Stimulated activated CD8-positive, alpha-beta memory T cell treated with anti-CD3 and anti-CD28 coated beads, Interleukin-7, amount 100 ng/mL, for 1 hour (primary cell): ENCODE measurements at regions not wholly inside any gene's neighbourhood (a gene's known extent, or its start where the extent isn't known, plus 50 kb on each side); places are given as distances from the start of the nearest gene placed in this dataset.
"Not testable (repeated sequence)": the region's sequence is repeated elsewhere in the genome, so short reads cannot be mapped to it uniquely, and the experiment has no call there.

Source experiments
- DNase-seq, 2 donors: peaks; one replicate each; pipeline ENCODE4 v3.0.0-alpha.2; 2020; ENCODE audit warnings: low read depth in 2 of 2

DNA sequence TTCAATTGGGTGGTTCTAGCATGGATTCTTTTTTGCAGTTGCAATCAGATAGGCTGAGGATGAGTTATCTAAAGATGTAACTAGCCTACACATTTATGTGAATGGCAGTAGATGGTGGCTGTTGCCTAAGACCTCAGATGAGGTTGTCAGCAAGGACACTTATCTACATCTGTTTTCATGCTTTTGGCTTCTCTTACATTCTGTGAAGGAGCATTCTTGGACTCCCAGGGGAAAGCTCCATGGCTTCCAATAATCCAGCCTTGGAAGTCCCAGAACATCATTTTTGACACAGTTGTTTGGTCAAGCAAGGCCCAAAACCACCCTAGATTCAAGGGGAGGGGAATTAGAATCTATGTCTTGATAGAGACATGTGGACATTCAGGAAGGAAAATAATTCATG, 332.2 kb upstream of the RBMS3 start:
- no peak for DNase-seq

DNA sequence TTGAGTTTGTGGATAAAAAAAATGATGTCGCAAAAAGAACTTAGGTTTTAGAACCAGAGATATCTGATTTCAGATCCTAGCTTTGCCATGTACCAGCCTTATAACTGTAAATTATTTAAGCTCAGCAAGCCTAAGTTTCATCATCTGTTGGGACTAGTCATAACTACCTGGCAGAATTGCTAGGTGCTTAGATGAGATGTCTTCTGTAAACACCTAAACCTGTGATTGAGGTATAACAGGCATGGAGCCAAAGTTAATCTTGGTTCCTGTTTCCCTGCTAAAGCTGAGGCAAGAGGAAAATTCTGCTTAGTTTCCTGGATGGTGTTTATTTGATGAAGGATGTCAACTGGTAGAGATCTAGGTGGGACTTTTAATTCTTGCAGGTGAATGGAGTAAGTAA, 331.3 kb upstream of the RBMS3 start:
- DNase-seq = no peak

DNA sequence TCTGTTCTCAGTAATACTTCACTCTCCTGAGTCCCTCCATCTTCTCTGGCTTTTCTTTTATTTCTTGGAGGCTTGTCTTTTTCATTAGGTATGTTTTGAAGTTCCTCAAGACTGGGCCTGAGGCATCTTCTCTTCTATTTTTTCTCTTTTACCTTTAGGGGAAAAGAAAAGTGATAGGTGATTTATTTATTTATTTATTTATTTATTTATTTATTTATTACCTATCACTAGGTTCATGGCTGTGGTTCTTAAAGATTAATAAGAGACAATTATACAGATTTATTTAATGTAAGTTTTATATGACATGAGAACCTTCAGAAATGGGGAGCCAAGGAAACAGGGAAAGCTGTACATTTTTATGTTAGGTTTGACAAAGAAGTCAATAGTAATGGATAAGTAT, 330.3 kb upstream of the RBMS3 start:
- DNase-seq = no peak

- no peak for DNase-seq
These were observed 328.9 kb upstream of the RBMS3 start for GRCh38 chr3:28951772-28952556.

- no peak for DNase-seq
These were observed 322.2 kb upstream of the RBMS3 start for GRCh38 chr3:28958656-28959055.

- no peak for DNase-seq
These were observed 309.7 kb upstream of the RBMS3 start for GRCh38 chr3:28971156-28971555.

- DNase-seq = no peak
These were observed 307.9 kb upstream of the RBMS3 start for GRCh38 chr3:28972921-28973320.

GRCh38 chr3:28973609-28974008, 307.3 kb upstream of the RBMS3 start:
- DNase-seq = no peak

- no peak for DNase-seq
These were observed 302.8 kb upstream of the RBMS3 start for GRCh38 chr3:28978092-28978491.

DNA sequence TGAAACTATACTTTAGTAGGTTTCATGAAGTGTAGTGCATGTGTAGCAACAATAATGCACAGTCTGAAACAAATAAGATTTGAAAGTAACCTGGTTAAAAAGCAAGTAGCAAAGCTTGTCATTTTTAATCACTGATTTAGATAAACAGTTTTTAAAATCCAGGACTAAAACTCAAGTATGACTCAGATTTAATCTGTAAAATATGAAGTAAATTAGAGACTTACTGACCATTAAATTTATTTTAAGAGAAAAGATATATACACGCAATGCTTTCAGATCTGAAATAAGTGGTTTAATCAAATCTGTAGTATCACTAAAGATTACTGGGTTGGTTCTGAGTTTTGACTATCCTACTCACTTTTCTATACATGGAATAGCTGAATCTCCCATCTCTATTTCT, 300.7 kb upstream of the RBMS3 start:
- no peak for DNase-seq

GRCh38 chr3:28980631-28981030, 300.2 kb upstream of the RBMS3 start:
- no peak for DNase-seq

- no peak for DNase-seq
These were observed 298.0 kb upstream of the RBMS3 start for GRCh38 chr3:28982906-28983305.

GRCh38 chr3:28986922-28987321, 293.9 kb upstream of the RBMS3 start:
- no peak for DNase-seq

DNA sequence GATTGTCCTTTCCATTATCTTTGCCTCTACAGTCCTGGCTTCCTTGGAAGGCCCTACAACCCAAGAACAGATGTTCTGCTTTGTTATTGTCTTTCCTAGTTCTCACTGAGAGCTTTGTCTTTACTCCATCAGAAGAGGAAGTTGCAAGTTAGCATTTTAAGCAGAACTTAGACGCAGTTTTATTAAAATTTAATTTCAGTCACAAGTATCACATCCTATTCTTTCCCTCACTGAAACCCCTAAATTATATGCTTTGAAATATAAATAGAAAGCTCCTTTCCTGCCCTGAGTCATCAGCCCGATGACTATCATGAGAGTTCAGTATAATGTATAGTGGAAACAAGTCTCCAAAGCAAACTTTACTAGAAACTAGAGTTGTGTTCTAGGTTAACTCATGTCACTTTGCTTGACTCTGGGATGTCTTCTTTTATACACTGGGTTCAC, 291.2 kb upstream of the RBMS3 start:
- no peak for DNase-seq

DNA sequence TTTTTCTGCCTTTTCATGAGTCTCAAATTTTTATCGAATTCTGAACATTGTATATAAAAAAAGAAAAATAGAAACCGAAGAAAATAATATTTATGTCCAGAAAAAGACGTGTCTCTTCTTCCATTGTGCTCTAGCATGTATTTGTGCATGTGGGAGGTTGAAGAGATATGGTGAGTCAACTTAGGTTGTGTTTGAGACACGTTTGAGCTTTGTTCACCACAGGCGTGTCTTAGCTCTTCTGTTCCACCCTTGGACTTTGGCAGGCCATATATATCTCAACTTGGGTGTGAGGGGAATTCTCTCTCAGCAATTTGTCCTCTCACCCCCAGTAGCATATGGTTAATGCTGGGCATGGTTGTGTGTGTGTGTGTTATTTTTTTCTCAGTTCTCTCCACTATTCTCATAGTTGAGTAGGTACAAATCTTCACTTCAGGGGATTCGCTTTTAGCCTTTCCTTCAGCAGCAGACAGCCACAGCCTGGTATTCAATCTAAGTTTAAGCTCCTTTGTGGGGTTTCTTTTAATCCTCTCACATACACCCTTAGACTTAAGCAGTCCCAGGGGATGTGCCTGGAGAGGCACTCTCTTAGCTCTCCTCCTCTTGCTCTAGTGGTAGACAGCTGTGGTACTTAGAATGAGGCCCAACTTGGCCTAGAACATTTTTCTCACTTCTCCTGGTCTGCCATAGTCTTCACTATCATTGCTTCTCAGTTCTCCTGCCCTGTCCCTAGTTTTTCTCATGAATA, 286.5 kb upstream of the RBMS3 start:
- DNase-seq = no peak

DNA sequence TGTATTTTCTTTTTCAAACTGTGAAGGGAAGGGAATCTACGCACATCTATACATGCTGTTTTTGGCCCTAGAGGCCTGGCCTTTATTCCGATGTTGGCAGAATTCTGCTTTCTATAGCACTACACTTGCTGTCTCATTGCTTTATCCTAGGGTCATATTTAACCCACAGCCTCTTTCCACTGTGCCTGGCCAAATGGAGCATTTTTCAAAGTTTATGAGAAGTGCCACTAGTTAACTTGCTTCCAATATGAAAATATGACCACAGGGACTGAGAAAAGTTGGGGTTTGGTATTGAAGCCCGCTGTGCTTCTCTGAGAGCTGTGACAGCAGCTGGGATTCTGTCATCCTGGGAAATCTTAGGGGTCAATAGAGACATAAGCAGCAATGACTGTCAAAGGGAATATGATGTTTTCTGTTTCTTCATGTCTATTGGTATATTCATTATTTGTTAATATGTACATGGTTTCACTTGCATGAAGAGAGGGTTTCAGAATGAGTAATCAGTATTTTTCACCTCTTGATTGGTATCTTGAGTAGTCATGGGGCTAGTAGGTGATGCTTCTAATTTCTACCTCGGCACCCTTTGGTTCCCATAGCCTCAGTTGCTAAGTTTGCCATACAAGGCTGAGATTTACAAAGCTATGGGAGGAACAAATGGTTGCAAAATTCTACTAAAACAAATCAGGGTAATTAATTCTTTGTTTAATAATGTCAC, 275.8 kb upstream of the RBMS3 start:
- no peak for DNase-seq

DNA sequence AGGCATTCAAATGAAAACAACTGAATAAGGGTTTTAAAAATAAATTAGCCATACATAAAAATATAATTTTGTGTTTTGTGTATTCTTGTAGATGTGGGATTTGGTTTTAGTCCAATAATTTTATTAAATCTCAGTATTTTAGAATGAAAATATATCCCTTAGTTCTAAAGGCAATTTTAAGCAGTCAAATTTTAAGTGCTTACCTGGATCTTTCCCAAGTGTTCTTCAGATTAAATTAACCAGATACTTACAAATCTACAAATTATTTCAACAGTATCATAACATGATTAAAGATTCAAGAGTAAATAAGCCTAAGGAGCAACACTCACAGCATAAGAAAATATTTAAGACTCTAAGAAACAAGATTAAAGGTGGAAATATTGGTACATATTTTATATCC, 275.0 kb upstream of the RBMS3 start:
- DNase-seq = no peak

GRCh38 chr3:29011441-29011840, 269.4 kb upstream of the RBMS3 start:
- no peak for DNase-seq

DNA sequence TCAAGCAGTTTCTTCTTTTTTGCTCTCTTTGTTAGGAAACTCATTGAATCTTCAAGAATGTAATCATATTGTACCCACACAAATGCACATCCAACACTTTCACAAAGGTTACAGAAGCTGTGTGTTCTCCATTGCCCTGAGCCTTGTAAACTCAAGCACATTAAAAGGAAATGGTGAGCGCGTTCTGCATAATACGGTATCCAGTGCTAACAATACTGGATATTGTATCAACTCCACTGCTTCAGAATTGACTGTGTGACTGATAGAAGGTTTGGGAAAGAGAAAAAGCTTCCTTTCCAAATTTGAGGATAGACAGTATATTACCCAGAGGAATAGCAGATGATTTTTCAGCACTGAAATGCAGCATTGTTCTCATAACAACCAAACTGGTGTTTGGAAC, 268.9 kb upstream of the RBMS3 start:
- no peak for DNase-seq

DNA sequence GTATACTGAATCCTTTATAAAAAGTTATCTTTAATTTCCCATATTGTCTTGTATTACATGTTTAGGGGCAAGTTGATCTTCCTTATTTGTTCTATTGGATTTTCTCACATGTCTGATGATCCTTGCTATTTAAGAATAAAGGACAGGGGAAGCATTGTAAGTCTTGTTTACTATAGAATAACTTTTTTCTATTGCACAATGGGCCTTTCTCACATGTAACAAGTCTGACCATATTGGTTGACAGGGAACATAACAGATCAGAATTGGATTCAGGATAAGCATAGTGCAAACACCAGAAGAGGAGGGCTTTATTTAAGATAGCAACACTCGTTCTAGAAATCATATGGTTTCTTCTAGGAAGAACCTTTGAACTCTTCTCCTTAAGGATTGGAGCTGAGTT, 257.9 kb upstream of the RBMS3 start:
- no peak for DNase-seq

GRCh38 chr3:29026286-29026685, 254.6 kb upstream of the RBMS3 start:
- no peak for DNase-seq

DNA sequence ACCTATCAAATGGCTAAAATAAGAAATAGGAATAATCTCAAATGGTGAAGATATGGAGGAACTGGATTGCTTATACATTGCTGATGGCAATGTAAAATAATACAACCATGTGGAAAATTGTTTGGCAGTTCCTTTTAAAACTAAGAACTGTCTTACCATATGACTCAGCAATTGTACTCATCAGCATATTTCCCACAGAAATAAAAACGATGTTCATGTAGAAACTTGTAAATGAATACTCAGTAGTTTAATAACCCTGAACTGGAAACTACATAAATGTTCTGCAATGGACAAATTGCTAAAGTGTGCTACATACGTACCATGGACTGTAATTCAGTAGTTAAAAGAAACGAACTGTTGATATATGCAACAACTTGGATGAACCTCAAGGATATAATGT, 253.9 kb upstream of the RBMS3 start:
- no peak for DNase-seq

- DNase-seq = not testable (repeated sequence)
These were observed 249.7 kb upstream of the RBMS3 start for GRCh38 chr3:29031175-29031574.
